HPDE6-E6E7 (cell line): ENCODE measurements at regions not wholly inside any gene's neighbourhood (a gene's known extent, or its start where the extent isn't known, plus 50 kb on each side); places are given as distances from the start of the nearest gene placed in this dataset.
"Not testable (repeated sequence)": the region's sequence is repeated elsewhere in the genome, so short reads cannot be mapped to it uniquely, and the experiment has no call there.

Experiments
- DNase-seq: peaks from one replicate; pipeline ENCODE4 v3.0.0; 2011; ENCODE audit warnings: missing footprints; ENCODE audit errors: extremely low spot score

GRCh38 chr4:33422656-33423055 lies 2702.5 kb downstream of the PCDH7 start:
- no peak for DNase-seq

GRCh38 chr4:33425936-33426335 lies 2705.8 kb downstream of the PCDH7 start:
- DNase-seq: no peak

- no peak for DNase-seq
These were observed 2707.5 kb downstream of the PCDH7 start for GRCh38 chr4:33427676-33428075.

DNA sequence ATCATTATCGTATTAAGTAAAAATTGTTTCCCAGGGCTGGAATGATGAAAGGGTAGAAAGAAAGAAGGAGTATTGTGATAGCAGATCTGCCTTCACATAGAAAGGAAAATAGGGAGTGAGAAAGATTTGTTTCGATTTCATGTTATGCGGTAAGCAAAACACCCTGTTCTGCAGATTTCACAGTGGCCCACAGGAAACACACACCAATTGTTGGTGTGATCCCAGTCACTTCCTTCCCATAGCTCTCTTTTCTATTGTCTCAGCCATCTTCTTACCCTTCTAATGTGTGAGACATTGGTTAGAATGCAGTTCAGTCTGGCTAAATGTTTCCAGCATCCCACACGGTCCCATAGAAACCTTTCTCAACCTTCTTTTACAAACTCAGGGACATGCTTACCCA lies 2709.8 kb downstream of the PCDH7 start:
- DNase-seq: no peak

- DNase-seq: no peak
These were observed 2717.2 kb downstream of the PCDH7 start for GRCh38 chr4:33437406-33437805.

- DNase-seq: no peak
These were observed 2726.8 kb downstream of the PCDH7 start for GRCh38 chr4:33446953-33447352.

DNA sequence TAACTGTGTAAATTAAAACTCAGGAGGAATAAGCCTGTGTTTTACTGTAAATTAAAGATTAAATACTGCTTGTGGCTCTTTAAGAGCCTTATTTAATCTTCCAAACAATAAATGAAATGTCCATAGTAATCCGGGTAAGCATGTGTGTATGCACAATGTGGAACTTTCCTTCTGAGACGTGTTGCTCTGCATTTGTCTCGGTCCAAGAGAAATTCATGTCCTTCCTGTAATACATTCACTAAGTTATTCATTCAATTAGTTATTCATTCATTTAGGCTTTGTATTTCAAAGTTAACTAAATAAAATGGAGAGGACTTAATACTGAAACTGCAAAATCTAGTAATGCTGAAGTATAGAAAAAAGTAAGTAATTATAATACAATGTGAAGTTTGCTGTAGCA lies 2728.8 kb downstream of the PCDH7 start:
- DNase-seq: no peak

DNA sequence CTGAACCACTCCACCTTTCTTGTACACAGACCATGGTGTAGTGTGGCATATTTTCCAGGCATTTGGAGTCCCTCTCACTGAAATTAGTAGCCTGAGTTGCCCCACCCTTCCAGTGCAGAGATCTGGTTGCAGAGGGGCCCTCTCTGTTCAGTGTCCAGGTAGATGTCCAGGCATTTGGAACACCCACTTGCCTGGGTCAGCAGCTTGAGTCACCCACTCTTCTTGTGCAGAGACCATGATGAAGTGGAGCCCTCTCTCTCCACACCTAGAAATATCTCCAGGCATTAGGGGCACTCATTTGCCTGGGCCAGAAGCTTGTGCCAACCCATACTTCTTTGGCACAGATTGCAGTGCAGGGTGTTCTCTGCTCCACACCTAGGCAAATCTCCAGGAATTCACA lies 2733.3 kb downstream of the PCDH7 start:
- no peak for DNase-seq

DNA sequence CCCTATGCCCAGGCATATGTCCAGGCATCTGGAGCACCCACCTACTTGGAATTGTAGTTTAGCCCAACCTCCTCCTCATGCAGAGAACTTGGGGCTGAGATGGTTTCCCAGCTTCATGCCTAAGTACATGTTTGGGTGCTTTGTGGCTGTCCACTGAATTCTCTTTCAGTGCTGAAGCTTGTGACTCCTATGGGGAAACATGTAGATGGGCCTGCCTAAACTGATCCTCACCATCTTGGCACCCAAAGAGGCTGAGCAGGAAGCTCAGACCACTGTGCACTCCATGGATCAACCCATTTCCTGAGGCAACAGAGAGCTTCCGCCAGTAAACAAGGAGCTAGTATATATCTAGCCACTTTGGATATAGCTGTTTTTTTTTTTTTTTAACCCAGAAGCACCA lies 2733.7 kb downstream of the PCDH7 start:
- DNase-seq: no peak

DNA sequence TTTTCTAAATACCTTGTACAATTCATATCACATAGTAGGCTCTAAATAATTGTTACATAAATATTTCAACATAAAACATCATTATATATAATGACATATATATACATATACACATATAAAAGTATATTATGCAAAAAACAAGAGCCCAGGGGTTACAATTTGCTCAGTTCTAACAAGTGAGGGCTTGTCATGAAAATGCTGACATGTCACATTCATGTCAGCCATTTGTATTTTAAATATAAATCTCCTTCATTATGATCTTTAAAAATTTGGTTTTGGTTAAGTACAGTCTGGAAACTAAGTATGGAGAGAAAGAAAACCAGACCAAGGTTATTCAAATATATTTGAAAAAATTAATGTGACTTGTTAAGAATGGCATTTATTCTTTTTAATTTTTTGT lies 2745.4 kb downstream of the PCDH7 start:
- DNase-seq: no peak

GRCh38 chr4:33467291-33467690 lies 2747.1 kb downstream of the PCDH7 start:
- DNase-seq: no peak

GRCh38 chr4:33470805-33471204 lies 2750.6 kb downstream of the PCDH7 start:
- DNase-seq: no peak

- DNase-seq: no peak
These were observed 2757.5 kb downstream of the PCDH7 start for GRCh38 chr4:33477715-33478114.

GRCh38 chr4:33482773-33483172 lies 2761.5 kb downstream of the ARAP2 start:
- no peak for DNase-seq

- DNase-seq: no peak
These were observed 2759.2 kb downstream of the ARAP2 start for GRCh38 chr4:33485111-33485510.

DNA sequence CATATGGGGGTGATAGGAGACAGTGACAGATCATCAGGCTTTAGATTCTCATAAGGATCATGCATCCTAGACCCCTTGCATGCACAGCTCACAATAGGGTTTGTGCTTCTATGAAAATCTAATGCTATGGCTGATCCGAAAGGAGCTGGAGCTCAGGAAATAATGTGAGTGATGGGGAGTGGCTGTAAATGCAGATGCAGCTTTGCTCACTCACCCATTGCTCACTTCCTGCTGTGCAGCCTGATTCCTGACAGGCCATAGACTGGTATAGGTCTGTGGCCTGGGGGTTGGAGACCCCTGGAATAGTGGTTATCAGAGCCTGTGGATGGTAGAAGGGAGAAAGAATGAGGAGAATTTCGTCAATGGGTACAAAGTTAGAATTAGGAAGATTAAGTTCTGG lies 2751.1 kb downstream of the ARAP2 start:
- no peak for DNase-seq

DNA sequence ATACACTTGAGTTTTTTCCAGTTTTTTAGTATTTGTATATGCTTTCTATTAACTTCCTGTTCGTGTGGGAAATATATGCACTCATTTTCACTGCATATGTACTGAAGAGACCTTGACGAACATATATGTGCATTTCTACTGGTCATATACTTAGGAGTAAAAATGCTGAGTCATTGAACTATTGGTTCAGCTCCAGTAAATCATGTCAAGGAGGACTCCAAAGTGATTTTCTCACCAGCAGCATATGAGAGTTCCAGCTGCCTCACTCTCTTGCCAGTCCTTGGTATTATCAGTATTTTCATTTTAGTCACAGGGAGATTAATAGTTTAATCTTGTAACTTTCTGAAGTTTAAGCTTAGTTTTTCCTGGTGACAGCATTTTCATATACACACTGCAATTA lies 2750.2 kb downstream of the ARAP2 start:
- no peak for DNase-seq

GRCh38 chr4:33501587-33501986 lies 2742.7 kb downstream of the ARAP2 start:
- DNase-seq: not testable (repeated sequence)

GRCh38 chr4:33512397-33512796 lies 2731.9 kb downstream of the ARAP2 start:
- no peak for DNase-seq

DNA sequence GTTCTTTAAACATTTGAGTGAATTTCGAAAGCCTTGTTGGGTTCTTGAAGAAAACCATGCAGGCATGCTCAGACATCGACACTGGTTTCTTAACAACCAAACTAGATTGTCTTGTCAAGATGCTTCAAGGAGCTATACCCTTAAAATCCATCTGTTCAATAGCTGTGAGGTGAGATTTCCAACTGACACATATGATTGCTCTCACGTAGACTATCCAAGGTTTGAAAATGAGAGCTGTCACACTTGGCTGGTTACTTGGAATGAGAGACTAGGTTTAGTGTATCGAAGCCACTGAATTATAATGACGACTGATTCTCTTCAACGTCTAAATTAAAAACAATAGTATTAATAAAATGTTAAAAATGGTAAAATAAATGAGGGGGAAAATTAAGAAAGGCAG lies 2725.5 kb downstream of the ARAP2 start:
- no peak for DNase-seq

GRCh38 chr4:33532821-33533220 lies 2711.5 kb downstream of the ARAP2 start:
- no peak for DNase-seq

GRCh38 chr4:33536898-33537297 lies 2707.4 kb downstream of the ARAP2 start:
- DNase-seq: no peak

- no peak for DNase-seq
These were observed 2706.8 kb downstream of the ARAP2 start for GRCh38 chr4:33537527-33537926.

- DNase-seq: no peak
These were observed 2700.3 kb downstream of the ARAP2 start for GRCh38 chr4:33543941-33544450.

DNA sequence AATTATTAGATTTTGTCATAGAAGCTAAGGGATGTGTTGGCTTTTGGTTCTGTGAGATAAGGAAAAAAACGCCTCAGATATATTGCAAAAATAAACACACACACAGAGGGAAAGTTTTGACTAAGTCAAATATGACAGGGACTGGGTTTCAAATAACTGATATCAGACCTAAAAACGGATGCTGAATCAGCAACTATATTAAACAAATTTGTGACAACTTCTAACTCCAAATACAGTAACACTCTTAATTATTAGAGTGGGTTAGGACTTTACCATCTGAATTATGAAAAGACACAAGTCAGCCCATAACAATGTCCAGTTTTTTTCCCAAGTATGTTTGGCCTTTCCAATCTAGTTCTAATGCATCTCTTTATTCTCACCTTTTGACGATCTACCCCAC lies 2693.1 kb downstream of the ARAP2 start:
- DNase-seq: no peak
